ENCODE measurements at regions not wholly inside any gene's neighbourhood (a gene's known extent, or its start where the extent isn't known, plus 50 kb on each side); places are given as distances from the start of the nearest gene placed in this dataset.

DNA sequence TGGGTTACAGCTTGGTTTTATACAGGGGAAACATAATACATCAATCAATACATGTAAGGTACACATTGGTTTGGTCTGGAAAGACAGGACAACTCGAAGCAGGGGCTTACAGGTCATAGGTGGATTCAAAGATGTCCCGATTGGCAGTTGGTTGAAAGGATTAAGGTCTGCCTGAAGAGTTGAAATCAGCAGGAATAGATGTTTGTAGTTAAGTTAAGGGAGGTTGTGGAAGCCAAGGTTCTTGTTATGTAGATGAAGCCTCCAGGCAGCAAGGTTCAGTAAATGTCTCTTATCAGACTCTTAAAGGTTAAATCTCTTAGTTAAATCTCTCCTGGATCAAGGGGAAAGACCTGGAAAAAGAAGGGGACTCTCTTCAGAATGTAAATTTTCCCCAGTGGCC, 58.4 kb upstream of the MINAR1 start:
- TF ChIP-seq, protein P1, sequence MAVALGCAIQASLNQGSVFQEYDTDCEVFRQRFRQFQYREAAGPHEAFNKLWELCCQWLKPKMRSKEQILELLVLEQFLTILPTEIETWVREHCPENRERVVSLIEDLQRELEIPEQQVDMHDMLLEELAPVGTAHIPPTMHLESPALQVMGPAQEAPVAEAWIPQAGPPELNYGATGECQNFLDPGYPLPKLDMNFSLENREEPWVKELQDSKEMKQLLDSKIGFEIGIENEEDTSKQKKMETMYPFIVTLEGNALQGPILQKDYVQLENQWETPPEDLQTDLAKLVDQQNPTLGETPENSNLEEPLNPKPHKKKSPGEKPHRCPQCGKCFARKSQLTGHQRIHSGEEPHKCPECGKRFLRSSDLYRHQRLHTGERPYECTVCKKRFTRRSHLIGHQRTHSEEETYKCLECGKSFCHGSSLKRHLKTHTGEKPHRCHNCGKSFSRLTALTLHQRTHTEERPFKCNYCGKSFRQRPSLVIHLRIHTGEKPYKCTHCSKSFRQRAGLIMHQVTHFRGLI (tag by site-specific recombination; IDR thresholded peaks at IDR 0.05) = no peak
- TF ChIP-seq GLIS2 (tag by site-specific recombination; IDR thresholded peaks at IDR 0.05) (no peak), ZNF707 (tag by site-specific recombination; IDR thresholded peaks at IDR 0.05) (no peak)
- TF ChIP-seq, protein P2, sequence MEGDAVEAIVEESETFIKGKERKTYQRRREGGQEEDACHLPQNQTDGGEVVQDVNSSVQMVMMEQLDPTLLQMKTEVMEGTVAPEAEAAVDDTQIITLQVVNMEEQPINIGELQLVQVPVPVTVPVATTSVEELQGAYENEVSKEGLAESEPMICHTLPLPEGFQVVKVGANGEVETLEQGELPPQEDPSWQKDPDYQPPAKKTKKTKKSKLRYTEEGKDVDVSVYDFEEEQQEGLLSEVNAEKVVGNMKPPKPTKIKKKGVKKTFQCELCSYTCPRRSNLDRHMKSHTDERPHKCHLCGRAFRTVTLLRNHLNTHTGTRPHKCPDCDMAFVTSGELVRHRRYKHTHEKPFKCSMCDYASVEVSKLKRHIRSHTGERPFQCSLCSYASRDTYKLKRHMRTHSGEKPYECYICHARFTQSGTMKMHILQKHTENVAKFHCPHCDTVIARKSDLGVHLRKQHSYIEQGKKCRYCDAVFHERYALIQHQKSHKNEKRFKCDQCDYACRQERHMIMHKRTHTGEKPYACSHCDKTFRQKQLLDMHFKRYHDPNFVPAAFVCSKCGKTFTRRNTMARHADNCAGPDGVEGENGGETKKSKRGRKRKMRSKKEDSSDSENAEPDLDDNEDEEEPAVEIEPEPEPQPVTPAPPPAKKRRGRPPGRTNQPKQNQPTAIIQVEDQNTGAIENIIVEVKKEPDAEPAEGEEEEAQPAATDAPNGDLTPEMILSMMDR (tag by site-specific recombination; IDR thresholded peaks at IDR 0.05) = no peak

Measured in HEK293 (cell line).